GM18519 (cell line): ENCODE measurements at regions not wholly inside any gene's neighbourhood (a gene's known extent, or its start where the extent isn't known, plus 50 kb on each side); places are given as distances from the start of the nearest gene placed in this dataset.
"Not testable (repeated sequence)": the region's sequence is repeated elsewhere in the genome, so short reads cannot be mapped to it uniquely, and the experiment has no call there.

Experiments
- ATAC-seq: cut with Tn5 transposase; IDR thresholded peaks from one replicate; pipeline ENCODE4 v1.9.1; 2021; ENCODE audit warnings: mild to moderate bottlenecking, moderate library complexity; ENCODE audit not compliant: unreplicated experiment, low FRiP score

DNA sequence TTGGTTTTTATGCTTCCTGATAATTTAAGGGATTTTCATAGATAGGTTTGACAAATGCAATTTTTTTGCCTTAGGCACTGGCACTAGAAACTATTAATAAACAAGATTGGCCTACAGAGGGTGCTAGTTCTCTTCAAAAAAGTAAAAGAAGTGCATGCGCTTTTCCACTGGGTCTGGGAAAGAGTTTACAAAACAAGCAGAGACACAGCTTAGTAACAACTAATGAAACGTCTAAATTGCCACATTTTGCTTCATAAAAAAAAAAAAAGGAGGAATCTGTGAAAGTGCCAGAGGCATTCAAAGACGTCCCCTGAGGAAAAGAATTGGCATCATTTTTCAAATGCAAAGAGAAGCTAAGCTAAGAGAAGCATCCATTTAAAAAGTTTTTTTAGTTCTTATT is 58.3 kb upstream of the EEA1 start:
- no peak for ATAC-seq

- peak; percentile 74 for ATAC-seq
Measured at GRCh38 chr12:92987846-92988621, 58.9 kb upstream of the EEA1 start.

DNA sequence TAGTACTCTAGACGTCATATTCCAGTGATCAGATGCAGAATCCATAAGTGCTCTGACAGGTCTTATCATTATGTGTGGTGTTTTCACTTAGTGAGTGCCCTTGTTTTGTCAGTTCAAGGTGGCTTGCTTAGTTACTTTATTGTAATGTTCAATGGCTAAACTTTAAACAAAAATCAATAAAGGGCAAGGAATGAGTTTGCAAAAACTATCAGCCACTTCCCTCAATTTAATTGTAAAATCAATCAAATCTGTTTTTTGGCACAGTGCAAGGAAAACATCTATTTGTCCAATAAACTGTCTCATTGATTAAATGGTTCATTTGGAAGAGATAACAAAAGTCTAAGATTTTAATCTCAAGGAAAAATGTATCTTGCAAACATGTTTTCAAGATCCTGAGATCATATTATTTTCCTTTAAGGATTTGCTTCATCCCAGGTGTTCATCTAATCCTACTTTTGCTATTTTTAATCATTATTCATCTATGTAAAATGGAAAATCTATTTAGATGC is 59.6 kb upstream of the EEA1 start:
- ATAC-seq: no peak

- ATAC-seq: no peak
Measured at GRCh38 chr12:92989715-92990484, 60.8 kb upstream of the EEA1 start.

- no peak for ATAC-seq
Measured at GRCh38 chr12:92991134-92991533, 62.0 kb upstream of the EEA1 start.

GRCh38 chr12:92992041-92992440 is 62.9 kb upstream of the EEA1 start:
- no peak for ATAC-seq

DNA sequence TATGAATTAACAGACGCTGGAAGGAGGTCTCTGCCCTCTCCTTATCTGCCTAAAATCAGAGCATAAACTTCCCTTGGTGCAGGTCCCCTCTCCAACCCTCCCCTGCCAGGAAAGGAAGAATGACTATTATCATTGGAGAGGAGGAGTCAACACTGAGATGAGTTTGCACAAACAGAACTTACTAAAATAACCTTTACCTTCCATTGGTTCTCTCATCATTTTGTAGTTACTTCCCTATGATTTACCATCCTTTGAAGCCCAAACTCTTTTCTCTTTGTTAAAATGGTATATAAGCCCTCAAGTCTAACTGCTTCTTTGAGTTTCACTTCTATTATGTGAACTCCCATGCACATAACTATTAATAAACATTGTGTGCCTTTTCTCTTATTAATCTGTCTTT is 64.2 kb upstream of the EEA1 start:
- ATAC-seq: no peak

- ATAC-seq: peak; percentile 61
Measured at GRCh38 chr12:92995258-92995903, 66.3 kb upstream of the EEA1 start.

DNA sequence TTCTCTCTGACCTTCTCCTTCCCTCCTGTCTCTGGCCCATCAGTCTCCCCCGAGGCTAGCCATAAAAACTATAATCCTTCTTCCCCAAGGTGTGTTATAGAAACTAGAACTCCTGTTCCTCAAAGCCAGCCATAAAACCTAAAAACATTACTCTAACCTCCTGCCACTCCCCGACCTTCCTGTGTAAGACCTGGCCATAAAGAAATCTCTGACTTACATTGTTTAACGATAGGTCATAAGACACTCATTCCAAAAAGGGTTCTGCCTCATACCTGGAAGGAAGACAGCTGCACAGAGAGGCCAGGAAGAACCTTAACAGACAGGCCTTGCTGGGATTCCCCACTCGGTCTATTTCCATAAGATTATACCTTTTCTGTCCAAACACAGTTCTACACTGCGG is 70.9 kb upstream of the EEA1 start:
- ATAC-seq: no peak

DNA sequence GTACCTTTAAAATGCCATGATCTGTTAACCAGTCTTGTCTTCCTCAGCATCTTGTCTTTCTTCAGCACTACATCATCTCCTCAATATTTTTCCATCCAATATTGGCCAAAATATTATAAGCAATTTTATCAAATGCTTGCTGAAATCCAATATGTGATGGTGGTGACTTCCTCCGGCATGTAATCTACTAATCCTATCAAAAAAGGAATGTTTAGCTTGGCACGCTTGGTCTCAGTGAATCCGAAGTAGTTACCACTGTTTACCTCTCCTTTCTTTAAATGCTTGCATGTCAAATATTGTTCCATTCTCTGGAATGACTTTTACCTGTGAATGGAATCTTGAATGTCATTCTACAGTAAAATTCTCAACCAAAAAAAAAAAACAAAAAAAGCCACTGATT is 72.3 kb upstream of the EEA1 start:
- no peak for ATAC-seq

DNA sequence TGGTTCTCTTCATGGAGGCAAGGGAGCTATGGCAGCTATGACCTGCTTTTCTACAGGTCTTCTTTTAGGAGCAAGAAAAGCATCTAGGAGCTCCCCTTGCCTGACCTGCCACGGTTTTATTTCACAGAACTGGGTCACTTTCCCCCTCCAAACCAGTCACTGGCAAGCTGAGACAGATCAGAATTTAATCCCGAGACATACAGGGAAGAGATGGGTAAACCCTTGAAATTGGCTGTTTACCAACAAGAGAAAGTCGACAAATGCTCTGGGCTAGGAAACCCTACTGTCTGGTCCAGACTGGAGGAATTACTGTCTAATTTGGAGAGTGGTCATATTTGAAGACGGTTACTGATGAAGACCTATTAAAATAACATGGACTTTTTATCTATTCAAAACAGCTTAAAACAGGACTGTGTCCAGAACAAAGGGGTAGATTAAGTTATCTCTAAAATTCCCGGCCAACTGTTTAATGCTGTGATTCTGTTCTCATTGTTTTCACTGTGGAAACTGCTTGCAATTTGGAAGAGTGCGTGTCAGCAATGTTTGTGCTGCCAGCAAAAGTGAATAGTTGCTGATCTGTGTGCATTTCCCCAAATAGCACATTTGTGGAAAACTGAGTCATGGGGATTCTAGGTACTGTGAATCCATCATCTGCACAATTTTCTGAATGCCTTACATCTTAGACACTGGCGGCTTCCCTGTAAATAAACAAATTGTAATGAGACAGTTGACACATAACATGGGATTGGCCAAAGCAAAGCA is 73.4 kb upstream of the EEA1 start:
- ATAC-seq: no peak

GRCh38 chr12:93003531-93004239 is 74.6 kb upstream of the EEA1 start:
- ATAC-seq: no peak

DNA sequence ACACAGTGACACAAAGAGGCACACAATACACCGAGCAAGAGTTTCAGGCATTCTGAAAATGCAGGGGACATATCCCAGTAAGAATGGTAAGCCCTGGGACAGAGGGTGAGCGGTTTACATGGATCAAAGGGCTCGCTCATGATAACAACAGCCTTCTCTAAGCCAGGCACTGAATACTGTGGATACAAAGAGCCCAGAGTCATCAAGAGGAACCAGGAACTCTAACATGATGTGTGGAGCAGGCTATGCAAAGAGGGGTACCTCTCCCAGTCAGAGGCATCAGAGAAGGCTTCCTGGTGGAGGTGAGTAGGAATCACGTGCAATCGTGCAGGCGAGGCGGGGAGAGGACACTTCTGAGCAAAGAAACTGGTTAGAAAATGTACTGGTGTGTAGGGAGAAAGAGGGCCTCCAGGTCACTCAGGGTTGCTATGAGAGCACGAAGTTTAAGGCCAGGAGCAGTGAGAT is 76.9 kb upstream of the EEA1 start:
- ATAC-seq: no peak

GRCh38 chr12:93006471-93007208 is 77.5 kb upstream of the EEA1 start:
- ATAC-seq: no peak

GRCh38 chr12:93007544-93007943 is 78.4 kb upstream of the EEA1 start:
- no peak for ATAC-seq

DNA sequence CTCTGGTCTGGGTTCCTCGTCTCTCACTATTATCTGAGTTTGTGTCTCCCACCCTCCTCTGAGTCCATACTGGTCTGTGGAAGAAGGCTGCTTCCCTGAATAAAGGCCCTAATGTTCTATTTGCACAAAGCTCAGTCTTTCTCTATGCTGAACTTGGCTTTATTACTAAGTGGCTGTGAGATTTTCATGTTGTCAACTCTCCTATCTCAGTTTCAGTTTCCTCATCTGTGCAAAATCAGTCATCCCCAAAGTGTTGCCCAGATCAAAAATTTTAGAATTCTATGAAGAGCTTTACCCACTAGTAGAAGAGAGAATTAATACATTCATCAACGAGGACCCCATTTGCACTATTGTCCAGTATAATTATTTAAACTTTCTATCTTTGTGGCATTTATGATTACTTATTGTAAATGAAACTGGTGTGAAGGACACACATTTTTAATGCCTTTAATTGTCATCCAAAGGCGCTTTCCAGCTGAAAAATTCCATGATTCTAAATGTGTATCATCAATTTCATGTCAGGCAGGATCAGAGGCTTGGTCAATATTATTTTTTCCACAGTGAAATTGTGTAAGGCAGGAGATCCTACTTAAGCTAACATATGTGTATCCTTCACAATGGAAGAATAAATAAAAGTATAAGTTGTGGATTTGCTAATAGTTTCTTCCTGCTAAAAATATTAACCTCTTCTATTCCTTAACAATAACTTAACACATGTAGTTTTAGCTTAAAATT is 79.1 kb upstream of the EEA1 start:
- peak; percentile 83 for ATAC-seq

DNA sequence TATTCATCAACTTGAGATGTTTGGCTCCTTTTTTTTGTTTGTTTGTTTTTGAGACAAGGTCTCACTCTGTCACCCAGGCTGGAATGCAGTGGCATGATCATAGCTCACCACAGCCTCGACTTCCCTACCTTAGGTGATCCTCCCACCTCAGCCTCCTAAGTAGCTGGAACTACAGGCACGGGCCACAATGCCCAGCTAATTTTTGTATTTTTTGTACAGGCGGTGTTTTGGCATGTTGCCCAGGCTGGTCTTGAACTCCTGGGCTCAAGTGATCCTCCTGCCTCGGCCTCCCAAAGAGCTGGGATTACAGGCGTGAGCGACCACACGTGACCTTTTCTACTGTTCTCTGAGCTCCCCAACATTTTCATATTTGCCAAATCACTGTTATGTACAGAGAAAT is 79.8 kb upstream of the EEA1 start:
- not testable (repeated sequence) for ATAC-seq

DNA sequence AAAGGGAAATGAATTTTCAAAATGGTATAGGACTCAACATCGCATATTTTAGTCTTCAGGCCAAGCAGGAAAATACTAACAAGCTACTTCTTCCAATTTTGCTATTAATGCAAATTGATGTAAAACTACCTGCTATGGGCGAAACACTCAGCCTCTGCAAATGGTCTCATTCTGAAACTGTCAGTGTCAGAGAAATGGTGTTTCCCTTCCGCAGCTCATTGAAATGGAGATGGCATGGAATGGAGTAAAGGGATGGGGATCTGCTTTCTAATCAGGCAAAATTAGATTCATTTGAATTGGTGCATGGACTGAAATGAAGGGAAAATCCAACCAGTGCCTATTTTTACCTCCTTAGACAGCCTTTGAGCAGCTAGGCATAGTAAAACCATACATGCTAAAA is 80.4 kb upstream of the EEA1 start:
- ATAC-seq: no peak

DNA sequence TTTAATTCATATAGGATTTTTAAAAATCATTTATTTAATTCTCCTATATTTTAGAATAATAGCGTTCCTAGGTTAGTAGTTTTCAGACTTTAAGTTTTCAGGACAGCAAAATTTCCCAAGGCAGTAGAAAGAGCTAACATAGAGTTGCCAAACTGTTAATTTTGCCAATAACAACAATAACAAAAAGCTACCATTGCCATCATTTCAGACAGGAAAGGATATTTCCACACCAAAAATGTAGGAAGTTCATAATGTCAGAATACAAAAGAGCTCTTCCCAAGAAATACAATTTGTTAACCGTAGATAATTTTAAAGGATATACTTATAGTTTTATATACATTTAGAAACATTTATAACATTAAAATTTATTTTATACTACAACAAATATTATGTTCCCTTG is 81.4 kb upstream of the EEA1 start:
- ATAC-seq: no peak
